ENCODE measurements at regions not wholly inside any gene's neighbourhood (a gene's known extent, or its start where the extent isn't known, plus 50 kb on each side); places are given as distances from the start of the nearest gene placed in this dataset.

GRCh38 chr14:87579036-87579435 is 413.9 kb downstream of the GALC start:
- no peak overlapping the region for H2BK5ac ChIP-seq (ENCODE audit: low read depth, low read length, poor library complexity, severe bottlenecking)
- no peak overlapping the region for H2AK5ac ChIP-seq (ENCODE audit: low read depth, low read length)
- ChIA-PET POLR2A (ENCODE audit: unreplicated experiment) (no interaction called here), CTCF (no interaction called here)
- H3K9me3 ChIP-seq (ENCODE audit: control insufficient read depth, insufficient read depth, low read length) = peaks cover 8% of the 10 kb centered on the region; the same call in 1 of the 2 replicates
- H4K8ac ChIP-seq (ENCODE audit: low read depth in 2 of 2, low read length in 2 of 2) = no peak overlapping the region
- no peak overlapping the region for H3K4ac ChIP-seq (ENCODE audit: low read depth, low read length)
- H3K36me3 ChIP-seq (ENCODE audit: control insufficient read depth, insufficient read depth, low read length) = no peaks in the 10 kb centered on the region
- no CpG with 5 or more reads among the region's 2 CpGs for WGBS, 2 experiments (ENCODE audit: extremely low coverage in 2 of 2, insufficient read length in 1 of 2)
- H3K79me1 ChIP-seq (ENCODE audit: low read depth in 1 of 2, low read length in 2 of 2) = no peaks in the 10 kb centered on the region
- no peak overlapping the region for H3K18ac ChIP-seq (ENCODE audit: low read depth, low read length)
- no peaks in the 10 kb centered on the region for H3K27me3 ChIP-seq (ENCODE audit: control insufficient read depth, insufficient read depth, low read length)
- H3K9me1 ChIP-seq (ENCODE audit: insufficient read depth, low read length) = no peaks in the 10 kb centered on the region
- no peaks in the 10 kb centered on the region for H4K20me1 ChIP-seq (ENCODE audit: insufficient read depth, low read length)
- H3K9ac ChIP-seq (ENCODE audit: low read depth, low read length) = no peak overlapping the region
- no peak overlapping the region for H3K4me3 ChIP-seq (ENCODE audit: insufficient read depth, low read depth, low read length)
- H4K91ac ChIP-seq (ENCODE audit: insufficient read depth, low read depth, low read length) = no peak overlapping the region
- H2BK15ac ChIP-seq (ENCODE audit: low read depth, low read length) = no peak overlapping the region
- in situ Hi-C loops (cut with MboI; ENCODE audit: low sequenced_read_pairs) = no loop called here
- DNase-seq (no peak), ATAC-seq (ENCODE audit: low read depth) (no peak)
- H2BK20ac ChIP-seq (ENCODE audit: low read depth, low read length) = no peak overlapping the region
- H3K4me2 ChIP-seq (ENCODE audit: low read depth, low read length) = no peak overlapping the region
- no TSS peak for BruUV-seq (replicated peaks)
- H2AK9ac ChIP-seq (replicated peaks; ENCODE audit: low read depth, low read length, poor library complexity) = no peak overlapping the region
- no peak overlapping the region for H3K27ac ChIP-seq (ENCODE audit: insufficient read depth, low read length)
- intact Hi-C loops (cut with micrococcal nuclease) = no loop called here
- H3K23ac ChIP-seq (ENCODE audit: low read depth, low read length) = no peak overlapping the region
- H4K5ac ChIP-seq (ENCODE audit: low read depth, low read length) = no peak overlapping the region
- TF ChIP-seq NFE2L2 (IDR thresholded peaks at IDR 0.05; ENCODE audit: low read depth, low read length) (no peak), BHLHE40 (IDR thresholded peaks at IDR 0.05; ENCODE audit: low read depth, low read length) (no peak), CHD1 (IDR thresholded peaks at IDR 0.05; ENCODE audit: low read depth, low read length) (no peak), FOS (IDR thresholded peaks at IDR 0.05; ENCODE audit: low read depth, low read length) (no peak), MAFK (IDR thresholded peaks at IDR 0.05; ENCODE audit: low read depth, low read length) (no peak), CTCF (conservative IDR thresholded peaks at IDR 0.05; ENCODE audit: low read depth, low read length) (no peak), RFX5 (IDR thresholded peaks at IDR 0.05; ENCODE audit: low read depth, low read length) (no peak), MAZ (IDR thresholded peaks at IDR 0.05; ENCODE audit: borderline replicate concordance, low read depth, low read length) (no peak), RCOR1 (IDR thresholded peaks at IDR 0.05; ENCODE audit: insufficient replicate concordance, low read length) (no peak), SMC3 (IDR thresholded peaks at IDR 0.05; ENCODE audit: low read depth, low read length) (no peak), USF2 (IDR thresholded peaks at IDR 0.05; ENCODE audit: low read depth, low read length) (no peak)
- H2AFZ ChIP-seq (replicated peaks; ENCODE audit: low read length, poor library complexity) = no peak overlapping the region
- no peak overlapping the region for H3K14ac ChIP-seq (replicated peaks; ENCODE audit: low read depth, low read length)
- no peak overlapping the region for H3K56ac ChIP-seq (ENCODE audit: extremely low read depth, insufficient read depth, low read length)
- no peak overlapping the region for H2BK120ac ChIP-seq (ENCODE audit: low read depth, low read length)
- H3K4me1 ChIP-seq (ENCODE audit: control insufficient read depth, insufficient read depth, low read length) = no peaks in the 10 kb centered on the region
- dilution Hi-C loops (cut with HindIII; ENCODE audit: low sequenced_read_pairs, unreplicated experiment) = no loop called here

Data from IMR-90 (cell line).